HL-60 (cell line): ENCODE measurements at regions not wholly inside any gene's neighbourhood (a gene's known extent, or its start where the extent isn't known, plus 50 kb on each side); places are given as distances from the start of the nearest gene placed in this dataset.

Experiments used
- DNase-seq, 2 experiments: peaks; one replicate each; pipeline ENCODE4 v3.0.0-alpha.2; 2010 to 2020; ENCODE audit warnings: low read depth in 1 of 2, low spot score in 1 of 2
- H3K27ac ChIP-seq: fragments of 250-450 bp; sonication (Bioruptor Pico); replicated peaks from 2 replicates; pipeline ENCODE4 v1.5.1; 2020; ENCODE audit warnings: mild to moderate bottlenecking, moderate library complexity
- H3K27me3 ChIP-seq: fragments of 250-450 bp; sonication (Bioruptor Pico); 2 replicates; pipeline ENCODE4 v1.5.1; 2021; ENCODE audit warnings: mild to moderate bottlenecking, moderate library complexity; ENCODE audit not compliant: insufficient read depth, poor library complexity, severe bottlenecking
- H3K4me3 ChIP-seq: replicated peaks from 2 replicates; pipeline ENCODE4 v1.5.1; 2011; ENCODE audit warnings: mild to moderate bottlenecking, control low read depth, low read length; ENCODE audit not compliant: insufficient read depth
- GABPA ChIP-seq: IDR thresholded peaks from 2 replicates; pipeline ENCODE4 v1.6.1; 2012; ENCODE audit warnings: low read depth
- POLR2AphosphoS5 ChIP-seq: IDR thresholded peaks from 2 replicates; pipeline ENCODE4 v1.6.1; 2012; ENCODE audit warnings: low read depth
- SPI1 ChIP-seq: IDR thresholded peaks from 2 replicates; pipeline ENCODE4 v1.6.1; 2012; ENCODE audit warnings: low read depth, mild to moderate bottlenecking, borderline replicate concordance
- TF ChIP-seq, protein P1 (sequence below): IDR thresholded peaks from one replicate; pipeline ENCODE4 v1.5.1; 2011; ENCODE audit warnings: low read length, control low read depth, inconsistent platforms; ENCODE audit not compliant: insufficient read depth
- TF ChIP-seq, protein P2 (sequence below): IDR thresholded peaks from 2 replicates; pipeline ENCODE4 v1.6.1; 2012; ENCODE audit warnings: low read depth; ENCODE audit not compliant: insufficient replicate concordance

DNA sequence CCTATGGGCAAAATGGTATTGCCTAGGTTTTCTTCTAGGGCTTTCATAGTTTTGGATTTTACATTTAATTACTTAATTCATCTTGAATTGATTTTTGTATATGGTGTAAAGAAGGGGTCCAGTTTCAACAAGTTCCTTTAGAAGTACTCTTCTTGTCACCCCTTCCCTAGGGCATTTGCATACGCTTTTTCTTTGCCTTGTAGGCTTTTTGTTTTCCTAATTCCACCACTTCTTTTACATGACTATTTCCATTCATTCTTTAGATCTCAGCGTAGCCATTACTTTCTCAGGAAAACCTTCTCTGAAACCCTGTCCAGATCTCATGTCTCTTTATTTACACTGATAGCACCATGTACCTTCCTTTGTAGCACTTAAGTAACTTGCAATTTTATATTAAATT lies 648.6 kb downstream of the XPNPEP1 start:
- no peak overlapping the region for H3K4me3 ChIP-seq
- H3K27ac ChIP-seq, result no peak overlapping the region
- no peak for TF ChIP-seq GABPA
- no peak for TF ChIP-seq SPI1
- TF ChIP-seq, protein P1, sequence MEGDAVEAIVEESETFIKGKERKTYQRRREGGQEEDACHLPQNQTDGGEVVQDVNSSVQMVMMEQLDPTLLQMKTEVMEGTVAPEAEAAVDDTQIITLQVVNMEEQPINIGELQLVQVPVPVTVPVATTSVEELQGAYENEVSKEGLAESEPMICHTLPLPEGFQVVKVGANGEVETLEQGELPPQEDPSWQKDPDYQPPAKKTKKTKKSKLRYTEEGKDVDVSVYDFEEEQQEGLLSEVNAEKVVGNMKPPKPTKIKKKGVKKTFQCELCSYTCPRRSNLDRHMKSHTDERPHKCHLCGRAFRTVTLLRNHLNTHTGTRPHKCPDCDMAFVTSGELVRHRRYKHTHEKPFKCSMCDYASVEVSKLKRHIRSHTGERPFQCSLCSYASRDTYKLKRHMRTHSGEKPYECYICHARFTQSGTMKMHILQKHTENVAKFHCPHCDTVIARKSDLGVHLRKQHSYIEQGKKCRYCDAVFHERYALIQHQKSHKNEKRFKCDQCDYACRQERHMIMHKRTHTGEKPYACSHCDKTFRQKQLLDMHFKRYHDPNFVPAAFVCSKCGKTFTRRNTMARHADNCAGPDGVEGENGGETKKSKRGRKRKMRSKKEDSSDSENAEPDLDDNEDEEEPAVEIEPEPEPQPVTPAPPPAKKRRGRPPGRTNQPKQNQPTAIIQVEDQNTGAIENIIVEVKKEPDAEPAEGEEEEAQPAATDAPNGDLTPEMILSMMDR, result no peak
- no peak for TF ChIP-seq POLR2AphosphoS5
- TF ChIP-seq, protein P2, sequence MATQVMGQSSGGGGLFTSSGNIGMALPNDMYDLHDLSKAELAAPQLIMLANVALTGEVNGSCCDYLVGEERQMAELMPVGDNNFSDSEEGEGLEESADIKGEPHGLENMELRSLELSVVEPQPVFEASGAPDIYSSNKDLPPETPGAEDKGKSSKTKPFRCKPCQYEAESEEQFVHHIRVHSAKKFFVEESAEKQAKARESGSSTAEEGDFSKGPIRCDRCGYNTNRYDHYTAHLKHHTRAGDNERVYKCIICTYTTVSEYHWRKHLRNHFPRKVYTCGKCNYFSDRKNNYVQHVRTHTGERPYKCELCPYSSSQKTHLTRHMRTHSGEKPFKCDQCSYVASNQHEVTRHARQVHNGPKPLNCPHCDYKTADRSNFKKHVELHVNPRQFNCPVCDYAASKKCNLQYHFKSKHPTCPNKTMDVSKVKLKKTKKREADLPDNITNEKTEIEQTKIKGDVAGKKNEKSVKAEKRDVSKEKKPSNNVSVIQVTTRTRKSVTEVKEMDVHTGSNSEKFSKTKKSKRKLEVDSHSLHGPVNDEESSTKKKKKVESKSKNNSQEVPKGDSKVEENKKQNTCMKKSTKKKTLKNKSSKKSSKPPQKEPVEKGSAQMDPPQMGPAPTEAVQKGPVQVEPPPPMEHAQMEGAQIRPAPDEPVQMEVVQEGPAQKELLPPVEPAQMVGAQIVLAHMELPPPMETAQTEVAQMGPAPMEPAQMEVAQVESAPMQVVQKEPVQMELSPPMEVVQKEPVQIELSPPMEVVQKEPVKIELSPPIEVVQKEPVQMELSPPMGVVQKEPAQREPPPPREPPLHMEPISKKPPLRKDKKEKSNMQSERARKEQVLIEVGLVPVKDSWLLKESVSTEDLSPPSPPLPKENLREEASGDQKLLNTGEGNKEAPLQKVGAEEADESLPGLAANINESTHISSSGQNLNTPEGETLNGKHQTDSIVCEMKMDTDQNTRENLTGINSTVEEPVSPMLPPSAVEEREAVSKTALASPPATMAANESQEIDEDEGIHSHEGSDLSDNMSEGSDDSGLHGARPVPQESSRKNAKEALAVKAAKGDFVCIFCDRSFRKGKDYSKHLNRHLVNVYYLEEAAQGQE, result no peak
- DNase-seq, result no peak
- no peaks in the 10 kb centered on the region for H3K27me3 ChIP-seq

DNA sequence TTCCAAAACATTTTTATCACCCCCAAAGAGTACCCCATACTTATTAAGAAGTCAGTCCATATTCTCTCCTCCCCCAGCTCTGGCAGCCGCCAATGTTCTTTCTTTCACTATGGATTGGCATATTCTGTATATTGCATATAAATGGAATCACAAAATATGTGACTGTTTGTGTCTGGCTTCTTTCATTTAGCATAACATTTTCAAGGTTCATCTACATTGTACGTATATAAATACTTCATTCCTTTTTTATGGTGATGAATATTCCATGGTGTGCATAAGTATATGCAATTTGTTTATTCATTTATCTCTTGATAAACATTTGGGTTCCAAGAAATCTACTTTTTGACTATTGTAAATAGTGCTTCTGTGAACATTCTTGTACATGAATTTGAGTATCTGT lies 653.1 kb downstream of the XPNPEP1 start:
- H3K27ac ChIP-seq, result no peak overlapping the region
- DNase-seq, result no peak
- H3K4me3 ChIP-seq, result no peak overlapping the region
- TF ChIP-seq, protein P1, result no peak
- TF ChIP-seq POLR2AphosphoS5 (no peak), SPI1 (no peak), GABPA (no peak)
- TF ChIP-seq, protein P2, result no peak
- H3K27me3 ChIP-seq, result no peaks in the 10 kb centered on the region

DNA sequence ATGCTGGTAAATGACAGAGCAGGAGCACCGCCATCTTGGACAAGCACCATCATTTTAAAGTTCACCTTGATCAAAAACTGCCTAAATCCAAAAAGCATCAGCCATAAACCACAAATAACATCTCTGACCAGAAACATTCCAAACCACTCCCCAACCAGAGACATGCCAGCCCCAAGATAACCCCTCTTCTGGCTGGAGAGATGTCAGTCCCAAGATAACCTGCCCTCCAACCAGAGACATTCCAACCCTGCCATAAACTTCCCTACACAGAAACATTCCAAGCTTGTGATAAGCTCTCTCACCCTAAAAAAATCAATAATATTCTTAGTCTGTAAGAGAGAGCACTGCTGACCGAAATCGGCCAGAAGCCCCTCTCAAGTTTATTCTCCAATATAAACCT lies 659.3 kb downstream of the XPNPEP1 start:
- TF ChIP-seq SPI1, result no peak
- TF ChIP-seq, protein P2, result no peak
- no peak for TF ChIP-seq POLR2AphosphoS5
- TF ChIP-seq, protein P1, result no peak
- no peak for TF ChIP-seq GABPA
- no peak overlapping the region for H3K27ac ChIP-seq
- H3K27me3 ChIP-seq, result no peaks in the 10 kb centered on the region
- DNase-seq, result no peak
- H3K4me3 ChIP-seq, result no peak overlapping the region
